Prostate gland (tissue), 2 donors: ENCODE measurements at regions not wholly inside any gene's neighbourhood (a gene's known extent, or its start where the extent isn't known, plus 50 kb on each side); places are given as distances from the start of the nearest gene placed in this dataset.

Experiments
- POLR2A ChIP-seq: fragments of 450-650 bp; IDR thresholded peaks from one replicate; pipeline ENCODE4 v1.6.1; 2016; ENCODE audit warnings: antibody characterized with exemption, mild to moderate bottlenecking
- POLR2AphosphoS5 ChIP-seq: sonication (generic); formaldehyde crosslinking; IDR thresholded peaks from one replicate; pipeline ENCODE4 v1.6.1; 2017; ENCODE audit warnings: antibody characterized with exemption
- TF ChIP-seq, protein P1 (sequence below), 4 experiments: fragments of 200-600 bp in 2 of 4; fragments of 450-650 bp in 2 of 4; sonication (generic) in 2 of 4; IDR thresholded peaks; 1 replicate in 3 of 4; 2 replicates in 1 of 4; pipeline ENCODE4 v1.5.1; 2016 to 2019; ENCODE audit warnings: antibody characterized with exemption in 4 of 4, mild to moderate bottlenecking in 2 of 4, moderate library complexity in 2 of 4

- TF ChIP-seq, protein P1, sequence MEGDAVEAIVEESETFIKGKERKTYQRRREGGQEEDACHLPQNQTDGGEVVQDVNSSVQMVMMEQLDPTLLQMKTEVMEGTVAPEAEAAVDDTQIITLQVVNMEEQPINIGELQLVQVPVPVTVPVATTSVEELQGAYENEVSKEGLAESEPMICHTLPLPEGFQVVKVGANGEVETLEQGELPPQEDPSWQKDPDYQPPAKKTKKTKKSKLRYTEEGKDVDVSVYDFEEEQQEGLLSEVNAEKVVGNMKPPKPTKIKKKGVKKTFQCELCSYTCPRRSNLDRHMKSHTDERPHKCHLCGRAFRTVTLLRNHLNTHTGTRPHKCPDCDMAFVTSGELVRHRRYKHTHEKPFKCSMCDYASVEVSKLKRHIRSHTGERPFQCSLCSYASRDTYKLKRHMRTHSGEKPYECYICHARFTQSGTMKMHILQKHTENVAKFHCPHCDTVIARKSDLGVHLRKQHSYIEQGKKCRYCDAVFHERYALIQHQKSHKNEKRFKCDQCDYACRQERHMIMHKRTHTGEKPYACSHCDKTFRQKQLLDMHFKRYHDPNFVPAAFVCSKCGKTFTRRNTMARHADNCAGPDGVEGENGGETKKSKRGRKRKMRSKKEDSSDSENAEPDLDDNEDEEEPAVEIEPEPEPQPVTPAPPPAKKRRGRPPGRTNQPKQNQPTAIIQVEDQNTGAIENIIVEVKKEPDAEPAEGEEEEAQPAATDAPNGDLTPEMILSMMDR (IDR thresholded peaks at IDR 0.05), result no peak
- no peak for TF ChIP-seq POLR2A
- no peak for TF ChIP-seq POLR2AphosphoS5
Observed at GRCh38 chr18:76169733-76170132, 325.3 kb downstream of the ZNF516 start.
